NCI-H1105 treated with DMSO at 0.1 percent for 48 hours (cell line): ENCODE measurements at regions not wholly inside any gene's neighbourhood (a gene's known extent, or its start where the extent isn't known, plus 50 kb on each side); places are given as distances from the start of the nearest gene placed in this dataset.
"Not testable (repeated sequence)": the region's sequence is repeated elsewhere in the genome, so short reads cannot be mapped to it uniquely, and the experiment has no call there.

Source experiments
- DNase-seq: peaks from one replicate; lab custom pipeline; 2025; lab: John Stamatoyannopoulos, UW

DNA sequence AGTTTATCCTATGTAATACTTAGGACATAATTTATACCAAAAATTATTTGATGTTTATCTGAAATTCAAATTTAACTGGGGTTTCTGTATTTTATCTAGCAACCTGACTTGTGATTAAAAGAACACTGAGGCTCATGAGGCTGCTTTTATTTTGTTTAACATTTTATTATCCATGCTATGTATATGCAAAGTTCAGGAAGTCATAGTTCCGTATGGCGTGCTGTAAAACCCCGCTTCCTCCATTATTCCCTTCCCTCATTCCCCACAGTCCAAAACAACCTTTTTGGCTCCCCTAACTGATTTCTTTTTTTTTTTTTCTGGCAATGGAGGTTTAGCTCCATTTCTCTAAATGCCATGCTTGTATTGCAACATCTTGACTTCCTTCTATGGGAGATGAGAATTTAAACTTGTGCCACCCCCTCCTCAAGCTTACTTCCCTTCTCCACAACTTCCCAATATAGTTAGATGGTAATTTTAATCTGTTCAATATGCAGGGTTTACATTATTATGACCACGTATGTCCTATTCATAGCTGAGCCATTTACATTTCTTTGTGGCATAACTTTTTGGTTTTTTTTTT lies 138.0 kb upstream of the DNAH14 start:
- DNase-seq: no peak

DNA sequence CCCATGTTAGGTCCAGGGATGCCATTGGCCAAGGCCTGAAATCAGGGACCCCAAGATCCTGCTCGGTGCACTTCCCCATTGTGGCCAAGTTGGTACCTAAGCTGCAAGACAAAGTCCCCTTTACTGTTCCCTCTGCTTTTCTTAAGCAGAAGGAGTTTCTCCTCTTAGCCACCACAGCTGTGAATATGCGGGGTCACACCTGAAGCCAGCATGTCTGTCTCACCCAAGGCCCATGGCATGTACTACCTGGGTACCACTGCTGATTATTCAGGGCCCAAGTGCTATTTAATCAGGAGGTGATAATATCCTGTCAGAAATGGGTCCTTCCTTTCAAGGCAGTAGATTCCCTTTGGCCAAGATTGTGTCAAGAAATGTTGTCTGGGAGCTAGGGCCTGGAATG lies 133.9 kb upstream of the DNAH14 start:
- no peak for DNase-seq

DNA sequence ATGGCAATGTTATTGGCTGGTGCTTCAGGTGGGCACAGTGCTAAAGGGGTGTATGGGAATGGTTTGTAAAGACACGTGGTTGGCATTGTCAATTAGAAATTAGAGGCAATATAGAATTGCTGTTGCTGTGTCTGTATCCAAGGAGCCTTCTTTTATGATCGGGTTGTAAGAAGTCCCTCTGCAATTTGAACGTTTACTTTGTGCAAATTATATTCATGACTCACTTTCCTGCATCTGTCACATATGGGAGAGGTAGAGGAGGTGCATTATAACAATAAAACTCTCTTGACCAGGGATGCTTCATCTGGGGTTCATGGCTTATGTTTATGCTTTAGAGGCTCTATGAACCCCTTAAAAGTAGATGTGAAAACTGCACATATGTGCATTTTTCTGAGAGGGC lies 130.4 kb upstream of the DNAH14 start:
- no peak for DNase-seq

DNA sequence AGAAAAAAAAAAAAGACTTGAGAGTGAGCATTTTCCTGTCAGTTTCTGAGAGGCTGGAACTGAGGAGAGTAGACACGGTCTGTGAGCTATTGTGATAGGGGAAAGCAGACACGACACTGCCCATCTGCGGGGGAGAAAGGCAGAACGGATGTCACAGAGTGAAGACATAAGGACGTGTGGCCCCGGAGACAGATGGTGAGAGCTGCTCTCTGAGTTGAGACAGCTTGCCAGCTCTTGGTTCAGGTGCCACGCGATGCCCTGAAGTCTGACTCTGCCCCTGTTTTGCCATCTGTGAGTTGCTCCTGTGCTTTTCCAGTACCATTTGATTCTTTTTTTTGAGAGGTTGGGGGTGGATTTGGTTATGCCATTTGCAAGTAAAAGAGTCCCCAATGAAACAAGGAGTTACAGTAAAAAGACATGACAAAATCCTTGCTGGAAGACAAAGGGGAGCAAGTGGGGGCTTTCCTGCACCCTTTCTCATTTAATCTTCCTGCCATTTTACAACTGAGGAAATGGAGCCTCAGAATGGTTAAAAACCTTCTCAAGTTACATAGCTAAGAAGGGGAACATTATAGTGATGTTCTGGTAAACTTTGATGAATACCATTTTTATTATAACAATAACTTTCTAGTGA lies 128.9 kb upstream of the DNAH14 start:
- no peak for DNase-seq

DNA sequence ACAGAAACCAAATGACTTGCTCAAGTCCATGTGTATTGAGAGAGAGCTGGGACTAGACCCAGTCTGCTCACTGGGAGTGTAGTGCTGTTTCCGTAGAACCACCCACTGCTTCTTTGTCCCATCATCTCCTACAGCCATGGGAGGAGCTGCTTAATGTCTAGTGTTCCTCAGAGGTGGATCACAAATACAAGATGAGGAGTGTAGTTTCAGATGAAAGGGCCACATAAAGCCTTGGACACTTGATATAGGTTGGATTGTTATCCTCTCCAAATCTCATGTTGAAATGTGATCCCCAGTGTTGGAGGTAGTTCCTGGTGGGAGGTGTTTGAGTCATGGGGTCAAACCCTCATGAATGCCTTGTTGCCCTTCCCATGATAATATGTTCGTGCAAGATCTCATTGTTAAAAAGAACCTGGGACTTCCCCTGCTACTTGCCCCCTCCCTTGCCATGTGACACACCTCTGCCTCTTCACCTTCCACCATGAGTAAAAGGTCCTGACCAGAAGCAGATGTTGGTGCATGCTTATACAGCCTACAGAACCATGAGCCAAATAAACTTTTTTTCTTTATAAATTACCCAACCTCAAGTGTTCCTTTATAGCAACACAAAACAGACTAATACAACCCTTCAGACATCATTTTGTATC lies 127.5 kb upstream of the DNAH14 start:
- DNase-seq: no peak

DNA sequence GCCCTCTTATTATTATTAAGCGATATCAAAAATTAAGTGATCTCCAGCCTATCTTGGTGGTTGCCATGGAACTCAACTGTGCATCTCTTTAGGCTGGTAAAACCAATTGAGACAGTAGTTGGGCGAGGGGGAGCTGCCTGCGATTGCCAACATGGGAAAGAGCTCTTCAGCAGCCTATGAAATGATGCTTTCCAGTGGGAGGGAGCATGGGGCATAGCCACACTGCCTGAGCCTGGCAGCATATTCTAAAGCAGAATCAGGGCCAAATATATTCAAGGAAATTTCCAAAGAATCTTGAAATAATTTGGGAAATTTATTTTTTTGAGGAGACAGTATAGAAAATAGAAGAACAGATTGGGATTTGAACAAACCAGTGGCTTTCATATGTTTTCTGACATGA lies 126.9 kb upstream of the DNAH14 start:
- no peak for DNase-seq

DNA sequence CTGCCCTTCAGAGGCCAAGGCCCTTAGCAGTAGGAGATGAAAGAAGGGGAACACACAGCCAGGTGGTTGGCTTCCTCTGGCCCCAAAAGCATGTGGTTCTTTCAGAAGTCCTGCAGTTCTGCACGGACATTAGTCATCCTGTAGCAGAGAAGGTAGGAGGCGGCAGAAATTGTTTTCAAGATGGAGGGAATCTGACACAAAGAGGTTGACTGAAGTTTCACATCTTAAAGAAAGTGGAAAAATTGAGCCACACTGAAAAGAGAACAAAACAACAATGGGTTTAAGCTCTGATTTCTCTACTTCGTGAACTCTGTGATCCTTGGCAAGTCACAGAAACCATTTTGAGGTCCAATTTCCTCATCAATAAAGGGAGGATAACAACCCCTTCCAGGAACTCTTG lies 125.3 kb upstream of the DNAH14 start:
- DNase-seq: no peak

DNA sequence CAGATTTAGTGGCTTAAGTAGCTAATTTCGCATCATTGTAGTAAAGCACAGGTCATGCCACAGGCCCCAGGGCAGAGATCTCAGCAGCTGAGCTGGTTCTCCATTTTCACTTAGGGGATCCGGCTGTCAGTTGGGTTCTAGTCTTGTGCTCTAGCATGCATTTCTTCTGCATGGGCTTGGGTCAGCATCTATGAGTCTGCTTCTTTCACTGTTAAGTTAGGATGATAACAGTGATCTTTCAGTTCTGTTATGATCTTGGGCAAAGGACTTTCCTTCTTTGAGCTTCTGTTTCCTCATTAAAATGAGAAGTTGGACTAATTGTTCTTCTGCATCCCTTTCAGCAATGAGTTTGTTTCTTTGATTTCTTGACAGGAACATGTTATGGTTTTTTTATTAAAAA lies 123.6 kb upstream of the DNAH14 start:
- no peak for DNase-seq

DNA sequence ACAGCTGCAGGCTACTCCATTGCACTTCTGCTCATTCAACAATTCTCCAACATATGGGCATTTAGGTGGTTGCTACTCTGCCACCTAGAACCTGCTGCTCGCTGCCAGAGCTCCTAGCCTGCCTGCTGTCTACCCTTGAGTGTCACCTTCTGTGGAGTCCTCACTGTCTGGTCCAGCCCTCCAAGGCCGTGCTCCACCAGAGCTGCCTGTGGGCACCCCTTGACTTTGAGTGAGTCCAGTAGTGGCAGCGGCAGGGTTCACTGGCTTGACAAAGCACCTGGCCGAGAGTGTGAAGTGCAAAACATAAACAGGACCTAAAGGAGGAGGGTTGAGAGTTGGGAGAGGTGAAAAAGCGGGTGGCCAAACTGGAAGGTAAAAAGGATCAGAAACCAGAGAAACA lies 120.3 kb upstream of the DNAH14 start:
- no peak for DNase-seq

DNA sequence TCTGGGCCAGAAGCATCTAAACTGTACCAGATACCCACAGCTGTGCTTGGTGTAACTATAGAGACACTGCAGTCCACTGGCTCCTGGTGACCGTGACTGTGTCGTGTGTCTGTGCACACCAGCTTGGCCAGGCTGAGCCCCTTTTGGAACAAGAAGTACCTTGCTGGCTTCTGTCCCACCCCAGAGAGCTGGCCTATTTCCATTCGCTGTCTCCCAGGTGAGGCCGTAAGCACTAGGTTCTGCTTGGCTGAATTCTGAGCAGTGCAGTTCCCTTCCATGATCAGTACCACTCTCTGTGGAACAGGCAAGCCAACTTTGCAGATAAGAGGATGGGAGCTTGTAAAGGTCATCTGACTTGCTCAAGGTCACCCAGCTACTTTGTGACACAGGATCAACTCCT lies 119.9 kb upstream of the DNAH14 start:
- no peak for DNase-seq

DNA sequence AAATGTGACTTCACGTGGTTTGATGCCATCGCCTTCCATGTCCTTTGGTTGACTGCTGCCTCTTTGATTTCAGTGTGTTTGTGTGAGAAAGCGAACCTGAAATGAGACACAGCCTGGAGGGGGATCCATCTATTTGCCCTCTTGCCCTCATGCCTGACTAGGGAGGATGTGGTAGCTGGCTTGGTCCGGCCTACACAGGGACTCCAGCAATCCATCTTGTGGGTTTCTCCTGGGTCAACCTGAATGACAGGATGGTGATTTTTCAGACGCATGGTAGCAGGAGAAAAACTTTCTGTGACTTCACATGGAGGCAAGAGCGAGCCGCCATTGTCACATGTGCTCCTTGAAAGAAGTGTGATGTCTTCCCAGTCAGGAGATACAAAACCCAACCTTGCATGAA lies 117.9 kb upstream of the DNAH14 start:
- no peak for DNase-seq

DNA sequence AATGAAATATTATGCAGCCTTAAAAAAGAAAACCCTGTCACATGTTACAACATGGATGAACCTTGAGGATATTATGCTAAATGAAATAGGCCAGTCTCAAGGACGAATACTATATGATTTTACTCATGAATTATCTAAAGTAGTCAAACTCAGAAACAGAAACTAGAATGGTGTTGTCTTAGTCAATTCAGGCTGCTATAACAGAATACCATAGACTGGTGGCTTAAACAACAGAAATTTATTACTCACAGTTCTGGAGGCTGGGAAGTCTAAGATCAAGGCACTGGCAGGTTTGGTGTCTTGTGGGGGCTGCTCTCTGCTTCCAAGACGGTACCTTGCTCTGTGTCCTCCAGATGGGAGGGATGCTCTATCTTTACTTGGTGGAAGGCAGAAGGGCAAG lies 113.8 kb upstream of the DNAH14 start:
- DNase-seq: no peak

DNA sequence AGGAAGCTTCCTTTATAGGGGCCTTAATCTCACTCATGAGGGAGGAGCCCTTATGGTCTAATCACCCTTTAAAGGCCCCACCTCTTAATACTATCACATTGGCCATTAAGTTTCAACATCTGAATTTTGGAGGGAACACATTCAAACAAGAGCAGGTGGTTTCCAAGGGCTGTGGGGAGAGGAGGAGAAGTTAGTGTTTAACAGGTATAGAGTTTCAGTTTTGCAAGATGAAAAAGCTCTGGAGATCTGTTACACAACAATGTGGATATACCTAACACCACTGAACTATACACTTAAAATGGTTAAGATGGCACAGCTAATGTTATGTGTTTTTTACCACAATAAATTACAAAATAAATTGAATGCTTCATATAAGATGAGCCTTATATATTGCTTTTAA lies 113.4 kb upstream of the DNAH14 start:
- no peak for DNase-seq

DNA sequence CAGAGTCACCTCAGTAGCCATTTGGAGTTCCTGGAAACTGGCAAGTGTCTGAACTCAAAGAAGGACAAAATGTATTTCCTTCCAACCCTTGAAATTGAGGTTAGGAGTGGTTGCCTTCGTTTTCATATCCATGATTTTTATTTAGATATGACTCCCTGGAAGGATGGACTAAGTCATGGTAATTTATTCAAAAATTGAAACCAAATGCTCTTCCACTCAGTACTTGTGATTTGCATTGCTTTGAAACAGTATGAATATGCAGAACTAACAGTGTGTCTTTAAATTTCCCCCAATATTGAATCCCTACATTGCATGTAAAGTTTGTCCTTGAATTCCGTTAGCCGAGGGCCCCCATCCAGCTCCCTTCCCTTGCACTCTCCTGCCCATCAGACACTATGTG lies 112.1 kb upstream of the DNAH14 start:
- no peak for DNase-seq

DNA sequence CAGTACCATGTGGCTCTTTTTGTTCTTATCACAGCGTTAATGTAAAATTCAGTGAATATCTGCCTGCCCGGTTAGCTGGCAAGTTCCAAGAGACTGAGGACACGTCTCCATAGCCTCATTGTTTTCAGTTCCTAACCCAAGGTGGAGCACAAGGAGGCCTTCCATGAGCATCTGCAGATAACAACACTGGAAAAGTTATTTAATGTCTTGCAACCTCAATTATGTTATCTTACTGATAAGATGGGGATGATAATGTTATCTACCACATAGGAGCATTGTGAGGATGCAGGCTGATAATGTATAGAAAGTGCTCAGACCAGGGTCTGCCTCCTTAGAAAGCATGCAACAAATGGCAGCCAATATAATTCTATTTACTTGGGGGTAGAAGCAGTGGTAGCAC lies 109.6 kb upstream of the DNAH14 start:
- no peak for DNase-seq

DNA sequence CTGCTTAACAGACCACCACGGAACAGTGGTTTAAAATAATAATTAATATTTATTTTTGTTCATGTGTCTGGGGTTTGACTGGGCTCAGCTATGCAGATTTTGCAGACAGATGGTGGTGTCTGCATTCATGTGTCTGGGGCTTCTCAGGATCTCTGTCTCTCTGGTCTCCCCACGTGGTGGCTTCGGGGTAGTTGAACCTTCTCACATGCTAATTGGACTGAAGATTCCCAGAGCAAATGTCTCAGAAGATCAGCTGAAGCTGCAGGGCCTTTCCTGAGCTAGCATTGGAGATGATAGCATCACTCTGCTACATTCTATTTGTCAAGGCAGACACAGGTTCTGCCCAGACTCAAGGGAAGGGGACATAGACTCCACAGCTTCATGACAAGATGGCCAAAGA lies 109.1 kb upstream of the DNAH14 start:
- no peak for DNase-seq

DNA sequence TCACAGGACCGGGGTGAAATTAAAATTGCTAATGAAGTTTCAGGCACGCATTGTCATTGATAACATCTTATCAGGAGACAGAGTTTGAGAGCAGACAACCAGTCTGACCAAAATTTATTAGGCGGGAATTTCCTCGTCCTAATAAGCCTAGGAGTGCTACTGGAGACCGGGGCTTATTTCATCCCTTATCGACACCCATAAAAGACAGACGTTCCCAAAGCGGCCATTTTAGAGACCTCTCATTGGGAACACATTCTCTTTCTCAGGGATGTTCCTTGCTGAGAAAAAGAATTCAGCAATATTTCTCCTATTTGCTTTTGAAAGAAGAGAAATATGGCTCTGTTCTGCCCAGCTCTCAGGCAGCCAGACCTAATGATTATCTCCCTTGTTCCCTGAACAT lies 107.7 kb upstream of the DNAH14 start:
- not testable (repeated sequence) for DNase-seq

DNA sequence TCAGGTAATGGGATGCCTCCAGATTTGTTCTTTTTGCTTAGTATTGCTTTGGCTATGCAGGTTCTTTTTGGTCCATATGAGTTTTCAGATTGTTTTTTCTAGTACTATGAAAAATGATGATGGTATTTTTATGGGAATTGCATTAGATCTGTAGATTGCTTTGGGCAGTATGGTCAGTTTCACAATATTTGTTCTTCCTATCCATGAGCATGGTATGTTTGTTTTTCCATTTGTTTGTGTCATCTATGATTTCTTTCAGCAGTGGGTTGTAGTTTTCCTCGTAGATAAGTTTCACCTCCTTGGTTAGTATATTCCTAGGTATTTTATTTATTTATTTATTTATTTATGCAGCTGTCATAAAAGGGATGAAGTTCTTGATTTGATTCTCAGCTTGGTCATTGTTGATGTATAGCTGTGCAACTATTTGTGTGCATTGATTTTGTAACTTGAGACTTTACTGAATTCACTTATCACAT lies 103.9 kb upstream of the DNAH14 start:
- no peak for DNase-seq

DNA sequence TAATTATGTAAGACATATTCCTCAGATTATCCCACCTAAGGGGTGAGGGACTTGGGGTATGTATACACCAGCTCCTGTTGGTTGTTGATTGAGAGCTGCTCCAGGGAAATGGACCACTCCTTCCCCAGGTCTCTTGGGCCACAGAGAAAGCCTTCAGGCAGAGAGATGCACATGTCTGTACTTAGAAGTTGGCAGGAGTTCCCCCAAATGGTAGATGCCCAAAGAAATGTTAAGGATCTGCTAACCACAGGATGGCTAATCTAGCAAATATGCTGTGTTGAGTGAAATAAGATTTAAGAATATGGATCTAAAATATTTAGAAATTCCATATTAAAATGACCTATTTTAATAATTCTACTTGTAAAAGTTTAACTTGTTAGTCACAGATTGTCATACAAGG lies 100.8 kb upstream of the DNAH14 start:
- DNase-seq: no peak

DNA sequence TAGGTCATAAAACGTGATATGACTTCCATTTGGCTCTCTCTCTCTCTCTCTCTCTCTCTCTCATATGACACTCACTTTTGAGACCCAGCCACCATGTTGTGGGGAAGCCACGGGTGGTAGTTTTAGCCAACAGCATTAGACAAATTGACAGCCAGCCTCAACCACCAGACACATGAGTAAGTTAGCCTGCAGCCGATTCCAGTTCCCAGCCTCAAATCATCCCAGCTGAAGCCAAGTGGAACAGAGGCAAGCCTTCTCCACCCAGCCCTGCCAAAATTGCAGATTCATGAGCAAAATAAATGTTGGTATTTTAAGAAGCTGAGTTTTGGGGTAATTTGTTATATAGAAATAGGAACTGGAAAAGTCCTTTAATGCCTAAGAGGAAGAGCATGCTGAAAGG lies 98.0 kb upstream of the DNAH14 start:
- no peak for DNase-seq

DNA sequence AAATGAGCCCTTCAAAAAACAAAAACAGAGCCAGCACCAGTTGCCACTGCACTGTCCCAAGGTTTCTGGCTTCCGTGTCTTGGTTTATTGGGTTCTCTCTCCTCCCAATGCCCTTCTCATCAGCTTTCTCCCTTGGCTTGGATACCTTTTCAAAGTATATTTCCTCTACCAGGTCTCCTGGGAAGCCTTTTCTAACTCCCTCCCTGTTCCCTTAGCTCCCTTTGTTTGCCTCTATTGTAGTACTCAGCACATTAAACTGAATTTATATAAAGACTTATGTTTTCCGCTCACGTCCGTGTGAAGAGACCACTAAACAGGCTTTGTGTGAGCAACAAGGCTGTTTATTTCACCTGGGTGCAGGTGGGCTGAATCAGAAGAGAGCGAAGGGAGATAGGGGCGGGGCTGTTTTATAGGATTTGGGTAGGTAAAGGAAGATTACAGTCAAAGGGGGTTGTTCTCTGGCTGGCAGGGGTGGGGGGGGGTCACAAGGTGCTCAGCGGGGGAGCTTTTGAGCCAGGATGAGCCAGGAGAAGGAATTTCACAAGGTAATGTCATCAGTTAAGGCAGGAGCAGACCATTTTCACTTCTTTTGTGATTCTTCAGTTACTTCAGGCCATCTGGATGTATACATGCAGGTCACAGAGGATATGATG lies 89.7 kb upstream of the DNAH14 start:
- DNase-seq: not testable (repeated sequence)

DNA sequence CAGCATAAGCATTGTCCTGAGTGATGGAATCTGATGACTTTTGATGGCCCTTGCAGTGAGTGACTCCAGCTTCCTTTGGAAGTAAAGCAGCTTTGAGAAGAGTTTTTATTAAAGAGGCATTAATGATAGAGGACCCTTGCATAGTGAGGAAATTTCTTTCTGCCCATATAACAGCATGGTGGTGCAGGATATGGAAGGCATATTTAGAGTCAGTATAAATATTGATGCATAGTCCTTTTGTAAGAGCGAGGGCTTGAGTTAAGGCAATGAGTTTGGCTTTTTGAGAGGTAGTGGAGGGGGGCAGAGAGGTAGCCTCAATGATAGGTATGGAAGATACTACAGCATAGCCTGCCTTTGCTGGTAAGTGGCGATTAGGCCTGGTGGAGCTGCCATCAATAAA lies 87.7 kb upstream of the DNAH14 start:
- DNase-seq: not testable (repeated sequence)
